HG03196 (cell line): ENCODE measurements at regions not wholly inside any gene's neighbourhood (a gene's known extent, or its start where the extent isn't known, plus 50 kb on each side); places are given as distances from the start of the nearest gene placed in this dataset.
"Not testable (repeated sequence)": the region's sequence is repeated elsewhere in the genome, so short reads cannot be mapped to it uniquely, and the experiment has no call there.

Experiments used
- ATAC-seq: cut with Tn5 transposase; IDR thresholded peaks from one replicate; pipeline ENCODE4 v1.9.1; 2021; ENCODE audit not compliant: unreplicated experiment

- ATAC-seq: no peak
These were observed 759.2 kb upstream of the SLITRK1 start for GRCh38 chr13:84641491-84641890.

- no peak for ATAC-seq
These were observed 758.4 kb upstream of the SLITRK1 start for GRCh38 chr13:84640691-84641090.

- no peak for ATAC-seq
These were observed 748.2 kb upstream of the SLITRK1 start for GRCh38 chr13:84630476-84630875.

- no peak for ATAC-seq
These were observed 734.6 kb upstream of the SLITRK1 start for GRCh38 chr13:84616864-84617263.

GRCh38 chr13:84609716-84610115 is 727.4 kb upstream of the SLITRK1 start:
- no peak for ATAC-seq

GRCh38 chr13:84607261-84608013 is 725.2 kb upstream of the SLITRK1 start:
- ATAC-seq: no peak

GRCh38 chr13:84606616-84607015 is 724.3 kb upstream of the SLITRK1 start:
- no peak for ATAC-seq

- ATAC-seq: no peak
These were observed 723.7 kb upstream of the SLITRK1 start for GRCh38 chr13:84605927-84606326.

GRCh38 chr13:84591444-84591843 is 709.2 kb upstream of the SLITRK1 start:
- no peak for ATAC-seq

GRCh38 chr13:84590663-84591062 is 708.4 kb upstream of the SLITRK1 start:
- ATAC-seq: no peak

GRCh38 chr13:84588023-84588422 is 705.7 kb upstream of the SLITRK1 start:
- ATAC-seq: no peak

GRCh38 chr13:84579901-84580300 is 697.6 kb upstream of the SLITRK1 start:
- ATAC-seq: not testable (repeated sequence)

GRCh38 chr13:84574851-84575250 is 692.6 kb upstream of the SLITRK1 start:
- ATAC-seq: no peak

GRCh38 chr13:84571264-84571663 is 689.0 kb upstream of the SLITRK1 start:
- ATAC-seq: no peak

- no peak for ATAC-seq
These were observed 688.6 kb upstream of the SLITRK1 start for GRCh38 chr13:84570831-84571230.

- ATAC-seq: no peak
These were observed 687.1 kb upstream of the SLITRK1 start for GRCh38 chr13:84569366-84569765.

- no peak for ATAC-seq
These were observed 685.6 kb upstream of the SLITRK1 start for GRCh38 chr13:84567848-84568247.

- ATAC-seq: no peak
These were observed 684.5 kb upstream of the SLITRK1 start for GRCh38 chr13:84566780-84567179.

- ATAC-seq: no peak
These were observed 681.3 kb upstream of the SLITRK1 start for GRCh38 chr13:84563611-84564010.

GRCh38 chr13:84553227-84553626 is 671.0 kb upstream of the SLITRK1 start:
- no peak for ATAC-seq

- ATAC-seq: no peak
These were observed 661.7 kb upstream of the SLITRK1 start for GRCh38 chr13:84543962-84544361.

GRCh38 chr13:84542348-84542747 is 660.1 kb upstream of the SLITRK1 start:
- no peak for ATAC-seq

- no peak for ATAC-seq
These were observed 654.6 kb upstream of the SLITRK1 start for GRCh38 chr13:84536906-84537305.
